B cell (primary cell): ENCODE measurements at regions not wholly inside any gene's neighbourhood (a gene's known extent, or its start where the extent isn't known, plus 50 kb on each side); places are given as distances from the start of the nearest gene placed in this dataset.

ENCODE experiments used
- ATAC-seq: fragments of 200-7000 bp; cut with Tn5 transposase; one replicate; pipeline ENCODE4 v1.10.0; 2021; ENCODE audit warnings: low read depth, mild to moderate bottlenecking, moderate number of reproducible peaks, moderate library complexity
- CTCF ChIA-PET: fragments of 350-600 bp; sonication (Branson Sonifier 250); formaldehyde crosslinking; loops from one replicate; lab custom pipeline; 2021; ENCODE audit warnings: antibody characterized with exemption, inconsistent platforms; lab: Charles Lee
- POLR2A ChIA-PET: fragments of 350-600 bp; sonication (Branson Sonifier 250); formaldehyde crosslinking; loops from one replicate; lab custom pipeline; 2021; ENCODE audit warnings: antibody characterized with exemption; lab: Charles Lee
- DNase-seq: peaks from one replicate; pipeline ENCODE4 v3.0.0; 2013
- H2AFZ ChIP-seq: 2 replicates; pipeline ENCODE4 v1.6.1; 2012; ENCODE audit warnings: mild to moderate bottlenecking, low read depth, low read length; ENCODE audit not compliant: insufficient read depth, poor library complexity, severe bottlenecking
- H3K27ac ChIP-seq, 2 donors: 1 replicate in 1 of 2; 2 replicates in 1 of 2; pipeline ENCODE4 v1.5.1; 2012 to 2013; ENCODE audit warnings: low read length in 2 of 2, mild to moderate bottlenecking in 2 of 2, moderate library complexity in 1 of 2
- H3K27me3 ChIP-seq, 4 experiments: fragments of 200-600 bp in 1 of 4; sonication (generic) in 1 of 4; replicated peaks in 1 of 4; 1 replicate in 2 of 4; 2 replicates in 2 of 4; pipeline versions ENCODE4 v1.6.1 to v1.7.0; 2013 to 2016; ENCODE audit warnings: low read length in 3 of 4, mild to moderate bottlenecking in 2 of 4, mixed read lengths in 1 of 4, moderate library complexity in 1 of 4; ENCODE audit not compliant: insufficient read depth in 4 of 4, control insufficient read depth in 3 of 4; ENCODE audit errors: control extremely low read depth in 1 of 4
- H3K36me3 ChIP-seq, 2 experiments: replicated peaks in 1 of 2; 1 replicate in 1 of 2; 2 replicates in 1 of 2; pipeline versions ENCODE4 v1.6.1 to v1.7.1; 2013; ENCODE audit warnings: low read length in 1 of 2; ENCODE audit not compliant: insufficient read depth in 2 of 2, control insufficient read depth in 1 of 2; ENCODE audit errors: control extremely low read depth in 1 of 2, extremely low read depth in 1 of 2
- H3K4me1 ChIP-seq, 2 donors: fragments of 200-600 bp in 1 of 2; sonication (generic) in 1 of 2; 1 replicate in 1 of 2; 2 replicates in 1 of 2; pipeline versions ENCODE4 v1.5.1 to v1.6.1; 2013 to 2017; ENCODE audit warnings: low read length in 2 of 2; ENCODE audit not compliant: control insufficient read depth in 2 of 2, insufficient read depth in 2 of 2
- H3K4me2 ChIP-seq: replicated peaks from 2 replicates; pipeline ENCODE3; 2012; ENCODE audit warnings: mild to moderate bottlenecking, low read depth, low read length; ENCODE audit not compliant: poor library complexity, severe bottlenecking
- H3K4me3 ChIP-seq, 5 experiments: fragments of 200-600 bp in 1 of 5; sonication (generic) in 1 of 5; 1 replicate in 3 of 5; 2 replicates in 2 of 5; pipeline versions ENCODE4 v1.5.1 to v1.7.0; 2011 to 2016; ENCODE audit warnings: low read length in 4 of 5, mild to moderate bottlenecking in 4 of 5, low read depth in 2 of 5, control low read depth in 1 of 5, moderate library complexity in 1 of 5; ENCODE audit not compliant: insufficient read depth in 1 of 5; ENCODE audit errors: control extremely low read depth in 1 of 5, extremely low read depth in 1 of 5
- H3K79me2 ChIP-seq: fragments of 200-600 bp; sonication (generic); one replicate; pipeline ENCODE4 v1.6.0; 2016; ENCODE audit warnings: low read length; ENCODE audit not compliant: control insufficient read depth, insufficient read depth
- H3K9ac ChIP-seq: fragments of 200-600 bp; sonication (generic); 2 replicates; pipeline ENCODE4 v1.6.1; 2017; ENCODE audit warnings: mild to moderate bottlenecking, low read length, moderate library complexity
- H3K9me3 ChIP-seq, 3 donors: one replicate each; pipeline versions ENCODE4 v1.6.1 to v1.7.1; 2013; ENCODE audit warnings: low read length in 2 of 3; ENCODE audit not compliant: control insufficient read depth in 2 of 3, insufficient read depth in 1 of 3; ENCODE audit errors: control extremely low read depth in 1 of 3
- H4K20me1 ChIP-seq: 2 replicates; pipeline ENCODE4 v1.6.0; 2012; ENCODE audit warnings: mild to moderate bottlenecking, low read length; ENCODE audit not compliant: insufficient read depth, control insufficient read depth, poor library complexity, severe bottlenecking
- H3K27ac Mint-ChIP-seq: one replicate; pipeline ENCODE4 v1.8.0; 2021; ENCODE audit warnings: mixed read lengths
- H3K27me3 Mint-ChIP-seq: one replicate; pipeline ENCODE4 v1.8.0; 2021; ENCODE audit warnings: mixed read lengths
- H3K4me1 Mint-ChIP-seq: one replicate; pipeline ENCODE4 v1.8.0; 2021; ENCODE audit warnings: mixed read lengths
- H3K4me3 Mint-ChIP-seq: one replicate; pipeline ENCODE4 v1.8.0; 2021; ENCODE audit warnings: mixed read lengths
- H3K9me3 Mint-ChIP-seq: one replicate; pipeline ENCODE4 v1.8.0; 2022; ENCODE audit warnings: mixed read lengths; ENCODE audit not compliant: insufficient read depth
- CTCF ChIP-seq: fragments of 200-600 bp; IDR thresholded peaks from one replicate; pipeline ENCODE4 v1.8.0; 2022; ENCODE audit warnings: antibody characterized with exemption, mild to moderate bottlenecking
- EZH2 ChIP-seq: IDR thresholded peaks from 2 replicates; pipeline ENCODE4 v1.6.1; 2012; ENCODE audit warnings: borderline replicate concordance, low read depth, mild to moderate bottlenecking, moderate library complexity, low read length; ENCODE audit not compliant: insufficient read depth, poor library complexity, severe bottlenecking
- WGBS: methylation state at CpG from one replicate; pipeline ENCODE4 v1.1.5; 2013; ENCODE audit warnings: missing lambda C conversion rate; ENCODE audit not compliant: insufficient coverage; 5-methylcytosine and 5-hydroxymethylcytosine counted together
- intact Hi-C: fragments of 100-400 bp; cut with micrococcal nuclease; formaldehyde crosslinking; loops from one replicate; pipeline ENCODE4 v1.10.0; 2022

GRCh38 chr16:85171759-85172454 lies 59.6 kb upstream of the CIBAR2 start:
- Mint-ChIP-seq H3K4me1 (peaks cover 6% of the 10 kb centered on the region), H3K27me3 (peaks cover 57% of the 10 kb centered on the region), H3K4me3 (no peak overlapping the region), H3K9me3 (no peaks in the 10 kb centered on the region), H3K27ac (no peak overlapping the region)
- ATAC-seq (no peak), DNase-seq (no peak)
- H3K9ac ChIP-seq: no peak overlapping the region
- no peak overlapping the region for H3K4me2 ChIP-seq
- ChIA-PET CTCF (no interaction called here), POLR2A (no interaction called here)
- no peak overlapping the region for H3K4me3 ChIP-seq
- intact Hi-C loops: no loop called here
- peaks cover 0 to 41% (median 5%) of the 10 kb centered on the region in 4 experiments for H3K27me3 ChIP-seq
- H3K79me2 ChIP-seq: no peaks in the 10 kb centered on the region
- H3K4me1 ChIP-seq: no peaks in the 10 kb centered on the region
- no peaks in the 10 kb centered on the region for H3K36me3 ChIP-seq
- no peak overlapping the region for H2AFZ ChIP-seq
- TF ChIP-seq CTCF (no peak), EZH2 (no peak)
- H4K20me1 ChIP-seq: no peaks in the 10 kb centered on the region
- 29% methylated on average over 16 of the region's 21 CpGs for WGBS
- no peak overlapping the region for H3K27ac ChIP-seq
- peaks cover 0 to 6% (median 0%) of the 10 kb centered on the region in 3 donors for H3K9me3 ChIP-seq

GRCh38 chr16:85172455-85173145 lies 60.3 kb upstream of the CIBAR2 start:
- Mint-ChIP-seq H3K9me3 (no peaks in the 10 kb centered on the region), H3K4me3 (no peak overlapping the region), H3K4me1 (peaks cover 6% of the 10 kb centered on the region), H3K27ac (no peak overlapping the region), H3K27me3 (peaks cover 58% of the 10 kb centered on the region)
- CTCF ChIA-PET: no interaction called here
- DNase-seq (no peak), ATAC-seq (no peak)
- POLR2A ChIA-PET: no interaction called here
- H3K4me1 ChIP-seq: no peaks in the 10 kb centered on the region
- TF ChIP-seq CTCF: no peak
- TF ChIP-seq EZH2: no peak
- no peaks in the 10 kb centered on the region for H4K20me1 ChIP-seq
- H3K4me2 ChIP-seq: no peak overlapping the region
- intact Hi-C loops: no loop called here
- H3K27me3 ChIP-seq: peaks cover 0 to 37% (median 5%) of the 10 kb centered on the region in 4 experiments
- WGBS: 42% methylated on average over 25 of the region's 28 CpGs
- H3K27ac ChIP-seq: no peak overlapping the region
- peaks cover 0 to 6% (median 0%) of the 10 kb centered on the region in 3 donors for H3K9me3 ChIP-seq
- H2AFZ ChIP-seq: no peak overlapping the region
- H3K4me3 ChIP-seq: no peak overlapping the region
- H3K36me3 ChIP-seq: no peaks in the 10 kb centered on the region
- no peak overlapping the region for H3K9ac ChIP-seq
- no peaks in the 10 kb centered on the region for H3K79me2 ChIP-seq
